B cell (primary cell): ENCODE measurements at regions not wholly inside any gene's neighbourhood (a gene's known extent, or its start where the extent isn't known, plus 50 kb on each side); places are given as distances from the start of the nearest gene placed in this dataset.

Experiments used
- EZH2 ChIP-seq: IDR thresholded peaks from 2 replicates; pipeline ENCODE4 v1.6.1; 2012; ENCODE audit warnings: borderline replicate concordance, low read depth, mild to moderate bottlenecking, moderate library complexity, low read length; ENCODE audit not compliant: insufficient read depth, poor library complexity, severe bottlenecking
- TF ChIP-seq, protein P1 (sequence below): fragments of 200-600 bp; IDR thresholded peaks from one replicate; pipeline ENCODE4 v1.8.0; 2022; ENCODE audit warnings: antibody characterized with exemption, mild to moderate bottlenecking

- TF ChIP-seq, protein P1, sequence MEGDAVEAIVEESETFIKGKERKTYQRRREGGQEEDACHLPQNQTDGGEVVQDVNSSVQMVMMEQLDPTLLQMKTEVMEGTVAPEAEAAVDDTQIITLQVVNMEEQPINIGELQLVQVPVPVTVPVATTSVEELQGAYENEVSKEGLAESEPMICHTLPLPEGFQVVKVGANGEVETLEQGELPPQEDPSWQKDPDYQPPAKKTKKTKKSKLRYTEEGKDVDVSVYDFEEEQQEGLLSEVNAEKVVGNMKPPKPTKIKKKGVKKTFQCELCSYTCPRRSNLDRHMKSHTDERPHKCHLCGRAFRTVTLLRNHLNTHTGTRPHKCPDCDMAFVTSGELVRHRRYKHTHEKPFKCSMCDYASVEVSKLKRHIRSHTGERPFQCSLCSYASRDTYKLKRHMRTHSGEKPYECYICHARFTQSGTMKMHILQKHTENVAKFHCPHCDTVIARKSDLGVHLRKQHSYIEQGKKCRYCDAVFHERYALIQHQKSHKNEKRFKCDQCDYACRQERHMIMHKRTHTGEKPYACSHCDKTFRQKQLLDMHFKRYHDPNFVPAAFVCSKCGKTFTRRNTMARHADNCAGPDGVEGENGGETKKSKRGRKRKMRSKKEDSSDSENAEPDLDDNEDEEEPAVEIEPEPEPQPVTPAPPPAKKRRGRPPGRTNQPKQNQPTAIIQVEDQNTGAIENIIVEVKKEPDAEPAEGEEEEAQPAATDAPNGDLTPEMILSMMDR = no peak
- no peak for TF ChIP-seq EZH2
These were observed 152.0 kb downstream of the HS3ST3B1 start for GRCh38 chr17:14452856-14453255.
